ENCODE measurements at regions not wholly inside any gene's neighbourhood (a gene's known extent, or its start where the extent isn't known, plus 50 kb on each side); places are given as distances from the start of the nearest gene placed in this dataset.
"Not testable (repeated sequence)": the region's sequence is repeated elsewhere in the genome, so short reads cannot be mapped to it uniquely, and the experiment has no call there.

GRCh38 chrX:65928522-65928921 lies 111.4 kb downstream of the VSIG4 start:
- Mint-ChIP-seq H3K27ac (no peak overlapping the region), H3K4me3 (no peak overlapping the region), H3K36me3 (no peaks in the 10 kb centered on the region), H3K27me3 (ENCODE audit: insufficient read depth, low read depth) (peaks cover 8% of the 10 kb centered on the region), H3K9me3 (peaks cover 8% of the 10 kb centered on the region), H3K4me1 (no peaks in the 10 kb centered on the region)
- Histone ChIP-seq H3K79me2 (ENCODE audit: low read depth) (no peaks in the 10 kb centered on the region), H3K27me3 (no peaks in the 10 kb centered on the region), H4K20me1 (ENCODE audit: low read depth) (no peaks in the 10 kb centered on the region), H3K4me3 (no peak overlapping the region), H3K36me3 (no peaks in the 10 kb centered on the region), H3K4me2 (no peak overlapping the region), H2AFZ (replicated peaks) (no peak overlapping the region), H3K27ac (no peak overlapping the region), H3K9me3 (ENCODE audit: low read depth) (no peaks in the 10 kb centered on the region), H3F3A (ENCODE audit: low read depth) (no peaks in the 10 kb centered on the region), H3K4me1 (no peaks in the 10 kb centered on the region), H3K9ac (no peak overlapping the region)
- DNase-seq (ENCODE audit: low spot score) = peak; percentile 1
- TF ChIP-seq EZH2 (IDR thresholded peaks at IDR 0.05) (no peak), CTCF (IDR thresholded peaks at IDR 0.05) (no peak), EZH2phosphoT487 (IDR thresholded peaks at IDR 0.05) (no peak)

- H3K27me3 Mint-ChIP-seq (ENCODE audit: insufficient read depth, low read depth); H3K27ac Mint-ChIP-seq; H3K9me3 Mint-ChIP-seq; H3K4me3 ChIP-seq; H2AFZ ChIP-seq (replicated peaks); H3K36me3 ChIP-seq; H4K20me1 ChIP-seq (ENCODE audit: low read depth); H3F3A ChIP-seq (ENCODE audit: low read depth); H3K4me1 ChIP-seq; H3K9me3 ChIP-seq (ENCODE audit: low read depth); H3K36me3 Mint-ChIP-seq; H3K27ac ChIP-seq; H3K4me2 ChIP-seq; H3K4me1 Mint-ChIP-seq; DNase-seq (ENCODE audit: low spot score); H3K4me3 Mint-ChIP-seq; H3K9ac ChIP-seq; H3K27me3 ChIP-seq; H3K79me2 ChIP-seq (ENCODE audit: low read depth): not testable (repeated sequence)
These were observed 112.5 kb downstream of the VSIG4 start for GRCh38 chrX:65927386-65927785.

DNA sequence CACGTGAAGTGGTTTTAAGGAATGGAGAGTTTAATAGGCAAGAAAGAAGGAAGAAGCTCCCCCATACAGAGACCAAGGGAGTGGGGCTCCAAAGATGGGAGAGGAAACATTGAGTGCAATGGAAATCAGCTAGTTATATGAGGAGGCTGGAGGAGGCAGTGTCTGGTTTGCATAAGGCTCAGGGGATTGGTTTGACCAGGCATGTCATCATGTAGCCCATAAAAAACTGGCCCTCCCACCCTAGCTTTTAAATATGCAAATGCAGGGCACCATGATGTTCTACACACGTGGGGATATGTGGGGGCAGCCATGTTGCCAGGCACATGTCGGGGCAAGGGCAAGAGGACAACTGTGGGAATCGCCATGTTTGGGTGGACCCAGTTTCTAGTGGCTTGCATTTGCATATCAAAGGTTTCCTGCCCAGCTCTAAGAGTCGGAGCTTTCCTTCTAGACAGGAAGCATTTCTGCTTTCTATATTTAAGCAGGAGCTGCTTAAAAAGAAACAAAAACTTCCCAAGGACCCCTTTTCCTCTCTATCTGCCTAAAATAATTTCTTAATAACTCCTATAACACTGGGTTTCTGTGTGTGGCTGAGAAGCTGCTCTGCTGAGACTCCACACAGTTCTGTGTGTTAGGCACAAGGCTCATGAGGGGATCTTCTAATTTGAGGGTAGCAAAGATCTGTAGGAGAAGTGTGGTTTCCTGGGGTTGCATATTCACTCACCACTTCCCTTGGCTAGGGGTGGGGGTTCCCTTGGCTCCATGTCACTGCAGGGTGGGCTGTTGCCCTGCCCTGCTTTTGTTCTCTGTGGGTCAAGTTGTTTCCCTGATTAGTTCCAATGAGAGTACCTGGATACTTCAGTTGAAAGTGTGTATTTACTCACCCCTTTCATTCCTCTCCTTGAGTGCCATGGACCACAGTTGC lies 113.5 kb downstream of the VSIG4 start:
- H3K9me3 Mint-ChIP-seq = peaks cover 8% of the 10 kb centered on the region
- no peak overlapping the region for H3K4me2 ChIP-seq
- no peaks in the 10 kb centered on the region for H3K36me3 Mint-ChIP-seq
- H3K9me3 ChIP-seq (ENCODE audit: low read depth) = no peaks in the 10 kb centered on the region
- H3K4me3 Mint-ChIP-seq = no peak overlapping the region
- no peaks in the 10 kb centered on the region for H3K79me2 ChIP-seq (ENCODE audit: low read depth)
- no peaks in the 10 kb centered on the region for H3K36me3 ChIP-seq
- DNase-seq (ENCODE audit: low spot score) = no peak
- TF ChIP-seq CTCF (IDR thresholded peaks at IDR 0.05) (no peak), EZH2 (IDR thresholded peaks at IDR 0.05) (no peak), EZH2phosphoT487 (IDR thresholded peaks at IDR 0.05) (no peak)
- H3K4me1 ChIP-seq = no peaks in the 10 kb centered on the region
- peaks cover 3% of the 10 kb centered on the region for H3K27me3 Mint-ChIP-seq (ENCODE audit: insufficient read depth, low read depth)
- no peak overlapping the region for H3K27ac Mint-ChIP-seq
- H3K4me3 ChIP-seq = no peak overlapping the region
- H2AFZ ChIP-seq (replicated peaks) = no peak overlapping the region
- no peaks in the 10 kb centered on the region for H4K20me1 ChIP-seq (ENCODE audit: low read depth)
- H3F3A ChIP-seq (ENCODE audit: low read depth) = no peaks in the 10 kb centered on the region
- no peaks in the 10 kb centered on the region for H3K27me3 ChIP-seq
- H3K4me1 Mint-ChIP-seq = no peaks in the 10 kb centered on the region
- no peak overlapping the region for H3K27ac ChIP-seq
- no peak overlapping the region for H3K9ac ChIP-seq

DNA sequence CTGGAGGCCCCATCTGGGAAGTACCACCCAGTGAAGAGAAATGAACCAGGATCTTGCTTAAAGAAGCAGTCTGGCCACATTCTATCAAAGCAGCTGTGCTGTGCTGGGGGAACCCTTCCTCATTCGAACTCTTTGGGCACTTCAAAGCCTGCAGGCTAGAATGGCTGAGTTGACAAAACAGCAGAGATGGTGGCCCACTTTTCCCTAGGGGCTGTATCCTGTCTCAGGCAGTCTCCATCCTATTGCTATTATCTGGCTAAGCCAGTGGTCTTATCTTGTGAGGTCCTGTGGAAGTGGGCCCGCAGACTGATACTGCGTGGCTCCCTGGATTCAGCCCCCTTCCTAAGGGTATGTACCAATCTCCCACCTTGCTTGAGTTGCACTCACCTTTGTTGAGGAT lies 114.3 kb downstream of the VSIG4 start:
- Mint-ChIP-seq H3K4me3 (no peak overlapping the region), H3K9me3 (peaks cover 8% of the 10 kb centered on the region), H3K36me3 (no peaks in the 10 kb centered on the region), H3K27ac (no peak overlapping the region), H3K4me1 (peaks cover under 1% of the 10 kb centered on the region), H3K27me3 (ENCODE audit: insufficient read depth, low read depth) (peaks cover 3% of the 10 kb centered on the region)
- no peak overlapping the region for H3K4me3 ChIP-seq
- H3K27ac ChIP-seq = no peak overlapping the region
- no peaks in the 10 kb centered on the region for H3K79me2 ChIP-seq (ENCODE audit: low read depth)
- H3F3A ChIP-seq (ENCODE audit: low read depth) = no peaks in the 10 kb centered on the region
- H2AFZ ChIP-seq (replicated peaks) = no peak overlapping the region
- no peak overlapping the region for H3K9ac ChIP-seq
- TF ChIP-seq EZH2 (IDR thresholded peaks at IDR 0.05) (no peak), CTCF (IDR thresholded peaks at IDR 0.05) (no peak), EZH2phosphoT487 (IDR thresholded peaks at IDR 0.05) (no peak)
- no peak for DNase-seq (ENCODE audit: low spot score)
- H4K20me1 ChIP-seq (ENCODE audit: low read depth) = no peaks in the 10 kb centered on the region
- no peaks in the 10 kb centered on the region for H3K4me1 ChIP-seq
- no peaks in the 10 kb centered on the region for H3K36me3 ChIP-seq
- H3K9me3 ChIP-seq (ENCODE audit: low read depth) = no peaks in the 10 kb centered on the region
- no peaks in the 10 kb centered on the region for H3K27me3 ChIP-seq
- no peak overlapping the region for H3K4me2 ChIP-seq

All from neural progenitor cell (in vitro differentiated cells).